ENCODE measurements at regions not wholly inside any gene's neighbourhood (a gene's known extent, or its start where the extent isn't known, plus 50 kb on each side); places are given as distances from the start of the nearest gene placed in this dataset.

DNA sequence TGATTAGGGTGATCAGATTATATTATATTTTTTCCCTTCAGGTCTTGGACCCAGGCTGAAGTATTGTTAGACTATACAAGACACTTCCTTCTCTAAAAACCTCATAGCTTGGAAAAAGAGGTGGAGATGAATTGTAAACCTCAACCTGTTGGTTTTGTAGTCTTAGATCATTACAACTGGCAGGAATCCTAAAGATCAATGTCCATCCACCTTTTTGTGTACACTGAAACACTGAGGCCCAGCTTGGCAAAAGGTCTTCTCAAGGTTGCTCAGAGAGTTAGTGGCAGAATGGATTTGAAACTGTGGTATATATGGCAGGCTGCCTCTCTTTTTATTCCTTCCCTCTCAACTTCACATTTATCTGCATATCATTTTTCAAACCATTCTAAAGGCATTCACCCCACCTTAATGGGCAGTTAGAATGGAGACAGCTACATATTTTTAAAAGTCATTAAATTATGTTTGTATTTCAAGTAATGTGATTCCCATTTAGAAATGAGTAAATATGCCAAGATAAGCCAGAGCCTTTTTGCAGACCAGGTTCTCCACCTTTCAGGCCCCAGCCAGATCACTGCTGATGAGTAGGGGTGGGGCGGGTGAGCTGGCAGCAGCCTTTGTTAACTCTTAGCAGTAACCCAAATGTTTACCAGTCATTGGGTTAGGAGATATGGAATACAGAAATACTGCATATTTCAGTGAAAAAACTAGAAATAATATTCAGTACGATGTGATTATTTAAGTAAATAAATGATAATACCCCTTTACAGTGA lies 243.2 kb upstream of the F9 start:
- POLR2A ChIA-PET = no interaction called here
- no peak for DNase-seq (ENCODE audit: low read depth)
- Histone ChIP-seq H3K4me3 (ENCODE audit: low read depth, low read length) (no peak overlapping the region), H3K36me3 (ENCODE audit: control insufficient read depth, insufficient read depth, low read length) (no peaks in the 10 kb centered on the region), H3K27me3 (ENCODE audit: control insufficient read depth, insufficient read depth, low read length) (no peaks in the 10 kb centered on the region)
- CTCF ChIA-PET = no interaction called here
- TF ChIP-seq CTCF (IDR thresholded peaks at IDR 0.05; ENCODE audit: insufficient read depth, low read depth, low read length) = no peak

- H3K36me3 ChIP-seq (ENCODE audit: control insufficient read depth, insufficient read depth, low read length) = no peaks in the 10 kb centered on the region
- no peak for TF ChIP-seq CTCF (IDR thresholded peaks at IDR 0.05; ENCODE audit: insufficient read depth, low read depth, low read length)
- H3K4me3 ChIP-seq (ENCODE audit: low read depth, low read length) = no peak overlapping the region
- POLR2A ChIA-PET = no interaction called here
- CTCF ChIA-PET = no interaction called here
- no peak for DNase-seq (ENCODE audit: low read depth)
- no peaks in the 10 kb centered on the region for H3K27me3 ChIP-seq (ENCODE audit: control insufficient read depth, insufficient read depth, low read length)
Observed at GRCh38 chrX:139286342-139286741, 244.2 kb upstream of the F9 start.

DNA sequence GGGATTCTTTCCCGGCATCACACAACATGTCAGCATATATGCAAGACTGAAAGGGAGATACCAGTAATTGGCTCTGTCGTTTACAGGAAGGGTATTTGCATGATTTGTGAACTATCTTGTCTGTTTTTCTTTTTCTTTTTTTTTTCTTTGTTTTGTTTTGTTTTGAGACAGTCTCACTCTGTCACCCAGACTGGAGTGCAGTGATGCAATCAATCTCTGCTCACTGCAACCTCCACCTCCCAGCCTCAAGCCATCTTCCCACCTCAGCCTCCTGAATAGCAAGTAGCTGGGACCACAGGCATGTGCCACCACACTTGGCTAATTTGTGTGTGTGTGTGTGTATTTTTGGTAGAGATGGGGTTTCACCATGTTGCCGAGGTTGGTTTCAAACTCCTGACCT lies 262.7 kb upstream of the F9 start:
- TF ChIP-seq CTCF (IDR thresholded peaks at IDR 0.05; ENCODE audit: insufficient read depth, low read depth, low read length) = no peak
- Histone ChIP-seq H3K36me3 (ENCODE audit: control insufficient read depth, insufficient read depth, low read length) (no peaks in the 10 kb centered on the region), H3K27me3 (ENCODE audit: control insufficient read depth, insufficient read depth, low read length) (no peaks in the 10 kb centered on the region), H3K4me3 (ENCODE audit: low read depth, low read length) (no peak overlapping the region)
- CTCF ChIA-PET = no interaction called here
- DNase-seq (ENCODE audit: low read depth) = no peak
- POLR2A ChIA-PET = no interaction called here

DNA sequence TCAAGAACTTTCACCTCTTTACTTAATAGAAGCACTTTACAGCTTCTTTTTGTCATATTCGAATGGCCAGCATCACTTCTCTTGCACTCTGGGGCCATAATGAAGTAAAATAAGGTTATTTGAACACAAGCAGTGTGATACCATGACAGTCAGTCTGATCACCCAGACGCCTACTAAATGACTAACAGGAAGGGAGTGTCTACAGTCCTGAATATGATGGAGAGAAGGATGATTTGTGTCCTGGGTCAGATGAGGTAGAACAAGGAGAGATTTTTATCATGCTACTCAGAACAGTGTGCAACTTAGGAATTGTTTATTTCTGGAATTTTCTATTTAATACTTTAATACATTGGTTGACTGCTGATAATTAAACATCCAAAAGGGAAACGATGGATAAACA lies 284.2 kb upstream of the F9 start:
- no peak for TF ChIP-seq CTCF (IDR thresholded peaks at IDR 0.05; ENCODE audit: insufficient read depth, low read depth, low read length)
- POLR2A ChIA-PET = no interaction called here

GRCh38 chrX:139237141-139237540 lies 293.4 kb upstream of the F9 start:
- DNase-seq (ENCODE audit: low read depth) = no peak
- CTCF ChIA-PET = no interaction called here
- TF ChIP-seq CTCF (IDR thresholded peaks at IDR 0.05; ENCODE audit: insufficient read depth, low read depth, low read length) = no peak
- Histone ChIP-seq H3K4me3 (ENCODE audit: low read depth, low read length) (no peak overlapping the region), H3K36me3 (ENCODE audit: control insufficient read depth, insufficient read depth, low read length) (no peaks in the 10 kb centered on the region), H3K27me3 (ENCODE audit: control insufficient read depth, insufficient read depth, low read length) (no peaks in the 10 kb centered on the region)
- POLR2A ChIA-PET = no interaction called here

More for the DNA sequence above, 284.2 kb upstream of the F9 start:
- CTCF ChIA-PET = no interaction called here
- Histone ChIP-seq H3K36me3 (ENCODE audit: control insufficient read depth, insufficient read depth, low read length) (no peaks in the 10 kb centered on the region), H3K4me3 (ENCODE audit: low read depth, low read length) (no peak overlapping the region), H3K27me3 (ENCODE audit: control insufficient read depth, insufficient read depth, low read length) (no peaks in the 10 kb centered on the region)
- no peak for DNase-seq (ENCODE audit: low read depth)

Measured in BJ (cell line).